Lower leg skin (tissue), 4 donors: ENCODE measurements at regions not wholly inside any gene's neighbourhood (a gene's known extent, or its start where the extent isn't known, plus 50 kb on each side); places are given as distances from the start of the nearest gene placed in this dataset.

Source experiments
- DNase-seq, 2 donors: peaks; one replicate each; pipeline ENCODE4 v3.0.0-alpha.2; 2019; ENCODE audit warnings: low spot score in 2 of 2
- H3K4me3 ChIP-seq: fragments of 200-600 bp; sonication (generic); 2 replicates; pipeline ENCODE4 v1.5.1; 2017; ENCODE audit warnings: mild to moderate bottlenecking, low read depth; ENCODE audit not compliant: poor library complexity, severe bottlenecking
- CTCF ChIP-seq, 3 donors: fragments of 450-650 bp; IDR thresholded peaks; one replicate each; pipeline ENCODE4 v1.5.1; 2016; ENCODE audit warnings: antibody characterized with exemption in 3 of 3, mild to moderate bottlenecking in 3 of 3, moderate library complexity in 2 of 3
- POLR2A ChIP-seq, 2 donors: fragments of 450-650 bp; IDR thresholded peaks; one replicate each; pipeline ENCODE4 v1.6.1; 2016 to 2017; ENCODE audit warnings: antibody characterized with exemption in 2 of 2, mild to moderate bottlenecking in 1 of 2, moderate library complexity in 1 of 2
- WGBS, 2 donors: methylation state at CpG; one replicate each; pipeline ENCODE4 v1.1.5; 2018; 5-methylcytosine and 5-hydroxymethylcytosine counted together
- intact Hi-C: fragments of 100-400 bp; cut with DNase I; formaldehyde crosslinking; loops from one replicate; pipeline ENCODE4 v1.15.0; 2023; ENCODE audit warnings: low total_unique reads

- WGBS, 2 donors: 87 to 91% methylated on average over 3 of the region's 3 CpGs
- H3K4me3 ChIP-seq: no peak overlapping the region
- TF ChIP-seq CTCF (IDR thresholded peaks at IDR 0.05) (no peak), POLR2A (IDR thresholded peaks at IDR 0.05) (no peak)
- intact Hi-C loops: no loop called here
- no peak for DNase-seq
Observed at GRCh38 chr4:155489271-155489670, 112.5 kb upstream of the MAP9 start.

- 79 to 84% methylated on average over 2 of the region's 2 CpGs for WGBS, 2 donors
- no peak overlapping the region for H3K4me3 ChIP-seq
- DNase-seq: no peak
- intact Hi-C loops: no loop called here
- no peak for TF ChIP-seq CTCF (IDR thresholded peaks at IDR 0.05)
- no peak for TF ChIP-seq POLR2A (IDR thresholded peaks at IDR 0.05)
Observed at GRCh38 chr4:155488691-155489090, 111.9 kb upstream of the MAP9 start.

- no peak overlapping the region for H3K4me3 ChIP-seq
- DNase-seq: no peak
- no peak for TF ChIP-seq CTCF (IDR thresholded peaks at IDR 0.05)
- TF ChIP-seq POLR2A (IDR thresholded peaks at IDR 0.05): no peak
- intact Hi-C loops: no loop called here
Observed at GRCh38 chr4:155487210-155487609, 110.4 kb upstream of the MAP9 start.

- intact Hi-C loops: no loop called here
- no peak for TF ChIP-seq CTCF (IDR thresholded peaks at IDR 0.05)
- 91 to 95% methylated on average over 4 of the region's 4 CpGs for WGBS, 2 donors
Observed at GRCh38 chr4:155481150-155481549, 104.4 kb upstream of the MAP9 start.

GRCh38 chr4:155479835-155480234 is 103.1 kb upstream of the MAP9 start:
- no peak overlapping the region for H3K4me3 ChIP-seq
- WGBS, 2 donors: 75 to 79% methylated on average over 1 of the region's 1 CpG
- no peak for TF ChIP-seq POLR2A (IDR thresholded peaks at IDR 0.05)
- no peak for TF ChIP-seq CTCF (IDR thresholded peaks at IDR 0.05)
- intact Hi-C loops: no loop called here
- no peak for DNase-seq

More at GRCh38 chr4:155481150-155481549, 104.4 kb upstream of the MAP9 start:
- DNase-seq: no peak
- H3K4me3 ChIP-seq: no peak overlapping the region

- TF ChIP-seq POLR2A (IDR thresholded peaks at IDR 0.05): no peak
- no peak for TF ChIP-seq CTCF (IDR thresholded peaks at IDR 0.05)
- no peak for DNase-seq
- intact Hi-C loops: no loop called here
- H3K4me3 ChIP-seq: no peak overlapping the region
- 85 to 93% methylated on average over 3 of the region's 3 CpGs for WGBS, 2 donors
Observed at GRCh38 chr4:155478336-155478835, 101.6 kb upstream of the MAP9 start.
